WTC11 (cell line): ENCODE measurements at regions not wholly inside any gene's neighbourhood (a gene's known extent, or its start where the extent isn't known, plus 50 kb on each side); places are given as distances from the start of the nearest gene placed in this dataset.

Source experiments
- ATAC-seq: fragments of 200-7000 bp; cut with Tn5 transposase; 2 replicates; pipeline ENCODE4 v1.10.0; 2021; ENCODE audit warnings: mild to moderate bottlenecking, moderate library complexity
- CTCF ChIA-PET: fragments of 300-600 bp; sonication (Branson Sonifier 250); formaldehyde crosslinking; loops from one replicate; lab custom pipeline; 2021; ENCODE audit warnings: antibody characterized with exemption; lab: Charles Lee
- POLR2A ChIA-PET: fragments of 350-600 bp; sonication (Branson Sonifier 250); formaldehyde crosslinking; loops from one replicate; lab custom pipeline; 2021; ENCODE audit warnings: antibody characterized with exemption; lab: Charles Lee
- DNase-seq: peaks from one replicate; pipeline ENCODE4 v3.0.0; 2021; ENCODE audit warnings: low spot score
- H3K27ac Mint-ChIP-seq: 2 replicates; pipeline ENCODE4 v1.8.0; 2021; ENCODE audit warnings: mixed read lengths
- H3K27me3 Mint-ChIP-seq: 2 replicates; pipeline ENCODE4 v1.8.0; 2021; ENCODE audit warnings: low read depth, mild to moderate bottlenecking, moderate library complexity, mixed read lengths
- H3K36me3 Mint-ChIP-seq: 2 replicates; pipeline ENCODE4 v1.8.0; 2021; ENCODE audit warnings: mixed read lengths
- H3K4me1 Mint-ChIP-seq: 2 replicates; pipeline ENCODE4 v1.8.0; 2022; ENCODE audit warnings: mixed read lengths
- H3K4me3 Mint-ChIP-seq: 2 replicates; pipeline ENCODE4 v1.8.0; 2021; ENCODE audit warnings: mild to moderate bottlenecking, moderate library complexity, mixed read lengths
- H3K9me3 Mint-ChIP-seq: 2 replicates; pipeline ENCODE4 v1.8.0; 2021; ENCODE audit warnings: mixed read lengths
- ARID4B ChIP-seq: sonication (generic); formaldehyde crosslinking; IDR thresholded peaks from 2 replicates; pipeline ENCODE4 v1.8.0; 2023; ENCODE audit warnings: missing genetic modification reagents, mild to moderate bottlenecking, borderline replicate concordance
- CBFB ChIP-seq: sonication (generic); formaldehyde crosslinking; IDR thresholded peaks from 2 replicates; pipeline ENCODE4 v1.8.1; 2022; ENCODE audit warnings: mild to moderate bottlenecking, low read depth, missing genetic modification reagents
- CREB1 ChIP-seq: sonication (generic); formaldehyde crosslinking; IDR thresholded peaks from 2 replicates; pipeline ENCODE4 v1.8.0; 2023; ENCODE audit warnings: mild to moderate bottlenecking, missing genetic modification reagents
- JUN ChIP-seq: sonication (generic); formaldehyde crosslinking; IDR thresholded peaks from 2 replicates; pipeline ENCODE4 v1.8.0; 2023; ENCODE audit warnings: mild to moderate bottlenecking, missing genetic modification reagents
- KAT7 ChIP-seq: sonication (generic); formaldehyde crosslinking; IDR thresholded peaks from 2 replicates; pipeline ENCODE4 v1.8.1; 2023; ENCODE audit warnings: missing genetic modification reagents, mild to moderate bottlenecking, borderline replicate concordance
- PRDM15 ChIP-seq: sonication (generic); formaldehyde crosslinking; IDR thresholded peaks from 2 replicates; pipeline ENCODE4 v1.8.0; 2022; ENCODE audit warnings: missing genetic modification reagents
- TCF7 ChIP-seq: sonication (generic); formaldehyde crosslinking; IDR thresholded peaks from 2 replicates; pipeline ENCODE4 v1.8.0; 2022; ENCODE audit warnings: mild to moderate bottlenecking, low read depth, missing genetic modification reagents, moderate library complexity
- TEAD4 ChIP-seq: sonication (generic); formaldehyde crosslinking; IDR thresholded peaks from 2 replicates; pipeline ENCODE4 v1.8.0; 2022; ENCODE audit warnings: mild to moderate bottlenecking, missing genetic modification reagents
- ZBTB21 ChIP-seq: sonication (generic); formaldehyde crosslinking; IDR thresholded peaks from 2 replicates; pipeline ENCODE4 v1.8.1; 2023; ENCODE audit warnings: mild to moderate bottlenecking, missing genetic modification reagents, borderline replicate concordance
- ZNF416 ChIP-seq: fragments of 250-450 bp; sonication (Bioruptor Pico); IDR thresholded peaks from 2 replicates; pipeline ENCODE4 v1.9.0; 2021; ENCODE audit warnings: mild to moderate bottlenecking, inconsistent platforms
- TF ChIP-seq, protein P1 (sequence below): sonication (generic); formaldehyde crosslinking; IDR thresholded peaks from 2 replicates; pipeline ENCODE4 v1.8.0; 2022; ENCODE audit warnings: mild to moderate bottlenecking, missing genetic modification reagents
- TF ChIP-seq, protein P2 (sequence below): sonication (generic); formaldehyde crosslinking; IDR thresholded peaks from 2 replicates; pipeline ENCODE4 v1.8.1; 2023; ENCODE audit warnings: mild to moderate bottlenecking, missing genetic modification reagents, moderate library complexity
- TF ChIP-seq, protein P3 (sequence below): sonication (generic); formaldehyde crosslinking; IDR thresholded peaks from 2 replicates; pipeline ENCODE4 v1.8.1; 2022; ENCODE audit warnings: mild to moderate bottlenecking, missing genetic modification reagents, moderate library complexity, borderline replicate concordance
- TF ChIP-seq, protein P4 (sequence below): fragments of 250-450 bp; sonication (Bioruptor Pico); IDR thresholded peaks from 2 replicates; pipeline ENCODE4 v1.9.0; 2021; ENCODE audit warnings: mild to moderate bottlenecking, borderline replicate concordance
- TF ChIP-seq, protein P5 (sequence below): sonication (generic); formaldehyde crosslinking; IDR thresholded peaks from 2 replicates; pipeline ENCODE4 v1.8.1; 2023; ENCODE audit warnings: mild to moderate bottlenecking, missing genetic modification reagents
- TF ChIP-seq, protein P6 (sequence below): fragments of 250-450 bp; sonication (Bioruptor Pico); IDR thresholded peaks from 2 replicates; pipeline ENCODE4 v1.8.0; 2021; ENCODE audit warnings: mild to moderate bottlenecking

DNA sequence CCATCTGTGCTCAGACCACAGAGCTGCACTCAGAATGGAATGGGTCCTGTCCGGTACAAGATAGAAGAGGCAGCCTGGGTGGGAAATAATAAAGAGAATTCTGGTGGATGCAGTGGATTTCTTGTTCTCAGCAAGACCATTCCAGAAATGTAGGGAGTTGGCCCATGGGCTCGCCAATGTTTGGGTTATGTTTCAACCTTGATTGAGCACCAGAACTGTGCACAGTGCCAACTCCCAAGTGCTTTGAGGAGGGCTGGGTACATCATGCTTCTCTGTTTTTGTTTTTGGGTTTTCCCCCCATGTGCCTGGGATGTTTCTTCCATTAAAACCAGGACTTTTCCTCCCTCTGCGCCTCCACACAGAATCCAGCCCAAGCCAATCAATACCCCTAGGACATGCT, 304.1 kb downstream of the TNS1 start:
- POLR2A ChIA-PET = no interaction called here
- CTCF ChIA-PET = no interaction called here
- Mint-ChIP-seq H3K27ac (no peak overlapping the region), H3K4me3 (no peak overlapping the region), H3K4me1 (no peaks in the 10 kb centered on the region), H3K27me3 (no peaks in the 10 kb centered on the region), H3K9me3 (peaks cover 3% of the 10 kb centered on the region; the same call in 1 of the 2 replicates), H3K36me3 (no peaks in the 10 kb centered on the region)
- no peak for ATAC-seq
- TF ChIP-seq, protein P1, sequence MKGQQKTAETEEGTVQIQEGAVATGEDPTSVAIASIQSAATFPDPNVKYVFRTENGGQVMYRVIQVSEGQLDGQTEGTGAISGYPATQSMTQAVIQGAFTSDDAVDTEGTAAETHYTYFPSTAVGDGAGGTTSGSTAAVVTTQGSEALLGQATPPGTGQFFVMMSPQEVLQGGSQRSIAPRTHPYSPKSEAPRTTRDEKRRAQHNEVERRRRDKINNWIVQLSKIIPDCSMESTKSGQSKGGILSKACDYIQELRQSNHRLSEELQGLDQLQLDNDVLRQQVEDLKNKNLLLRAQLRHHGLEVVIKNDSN (CRISPR knock-in tag) = no peak
- TF ChIP-seq ARID4B (CRISPR knock-in tag) = no peak
- TF ChIP-seq TEAD4 = no peak
- TF ChIP-seq, protein P2, sequence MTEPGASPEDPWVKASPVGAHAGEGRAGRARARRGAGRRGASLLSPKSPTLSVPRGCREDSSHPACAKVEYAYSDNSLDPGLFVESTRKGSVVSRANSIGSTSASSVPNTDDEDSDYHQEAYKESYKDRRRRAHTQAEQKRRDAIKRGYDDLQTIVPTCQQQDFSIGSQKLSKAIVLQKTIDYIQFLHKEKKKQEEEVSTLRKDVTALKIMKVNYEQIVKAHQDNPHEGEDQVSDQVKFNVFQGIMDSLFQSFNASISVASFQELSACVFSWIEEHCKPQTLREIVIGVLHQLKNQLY (CRISPR knock-in tag) = no peak
- TF ChIP-seq, protein P3, sequence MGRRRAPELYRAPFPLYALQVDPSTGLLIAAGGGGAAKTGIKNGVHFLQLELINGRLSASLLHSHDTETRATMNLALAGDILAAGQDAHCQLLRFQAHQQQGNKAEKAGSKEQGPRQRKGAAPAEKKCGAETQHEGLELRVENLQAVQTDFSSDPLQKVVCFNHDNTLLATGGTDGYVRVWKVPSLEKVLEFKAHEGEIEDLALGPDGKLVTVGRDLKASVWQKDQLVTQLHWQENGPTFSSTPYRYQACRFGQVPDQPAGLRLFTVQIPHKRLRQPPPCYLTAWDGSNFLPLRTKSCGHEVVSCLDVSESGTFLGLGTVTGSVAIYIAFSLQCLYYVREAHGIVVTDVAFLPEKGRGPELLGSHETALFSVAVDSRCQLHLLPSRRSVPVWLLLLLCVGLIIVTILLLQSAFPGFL = no peak
- TF ChIP-seq TCF7 (CRISPR knock-in tag) = no peak
- TF ChIP-seq CBFB (CRISPR knock-in tag) = no peak
- no peak for TF ChIP-seq CREB1 (CRISPR knock-in tag)
- no peak for TF ChIP-seq KAT7 (CRISPR knock-in tag)
- TF ChIP-seq ZNF416 = no peak
- DNase-seq = no peak

- Mint-ChIP-seq H3K4me1 (peaks cover 5% of the 10 kb centered on the region; the same call in 1 of the 2 replicates), H3K9me3 (peaks cover 12% of the 10 kb centered on the region; the same call in 1 of the 2 replicates), H3K36me3 (no peaks in the 10 kb centered on the region), H3K27me3 (no peaks in the 10 kb centered on the region), H3K27ac (no peak overlapping the region; the same call in 1 of the 2 replicates), H3K4me3 (no peak overlapping the region)
- DNase-seq (no peak), ATAC-seq (no peak)
- ChIA-PET CTCF (no interaction called here), POLR2A (no interaction called here)
- TF ChIP-seq JUN (CRISPR knock-in tag) (no peak), PRDM15 (CRISPR knock-in tag) (no peak), ZBTB21 (CRISPR knock-in tag) (no peak)
- TF ChIP-seq, protein P4, sequence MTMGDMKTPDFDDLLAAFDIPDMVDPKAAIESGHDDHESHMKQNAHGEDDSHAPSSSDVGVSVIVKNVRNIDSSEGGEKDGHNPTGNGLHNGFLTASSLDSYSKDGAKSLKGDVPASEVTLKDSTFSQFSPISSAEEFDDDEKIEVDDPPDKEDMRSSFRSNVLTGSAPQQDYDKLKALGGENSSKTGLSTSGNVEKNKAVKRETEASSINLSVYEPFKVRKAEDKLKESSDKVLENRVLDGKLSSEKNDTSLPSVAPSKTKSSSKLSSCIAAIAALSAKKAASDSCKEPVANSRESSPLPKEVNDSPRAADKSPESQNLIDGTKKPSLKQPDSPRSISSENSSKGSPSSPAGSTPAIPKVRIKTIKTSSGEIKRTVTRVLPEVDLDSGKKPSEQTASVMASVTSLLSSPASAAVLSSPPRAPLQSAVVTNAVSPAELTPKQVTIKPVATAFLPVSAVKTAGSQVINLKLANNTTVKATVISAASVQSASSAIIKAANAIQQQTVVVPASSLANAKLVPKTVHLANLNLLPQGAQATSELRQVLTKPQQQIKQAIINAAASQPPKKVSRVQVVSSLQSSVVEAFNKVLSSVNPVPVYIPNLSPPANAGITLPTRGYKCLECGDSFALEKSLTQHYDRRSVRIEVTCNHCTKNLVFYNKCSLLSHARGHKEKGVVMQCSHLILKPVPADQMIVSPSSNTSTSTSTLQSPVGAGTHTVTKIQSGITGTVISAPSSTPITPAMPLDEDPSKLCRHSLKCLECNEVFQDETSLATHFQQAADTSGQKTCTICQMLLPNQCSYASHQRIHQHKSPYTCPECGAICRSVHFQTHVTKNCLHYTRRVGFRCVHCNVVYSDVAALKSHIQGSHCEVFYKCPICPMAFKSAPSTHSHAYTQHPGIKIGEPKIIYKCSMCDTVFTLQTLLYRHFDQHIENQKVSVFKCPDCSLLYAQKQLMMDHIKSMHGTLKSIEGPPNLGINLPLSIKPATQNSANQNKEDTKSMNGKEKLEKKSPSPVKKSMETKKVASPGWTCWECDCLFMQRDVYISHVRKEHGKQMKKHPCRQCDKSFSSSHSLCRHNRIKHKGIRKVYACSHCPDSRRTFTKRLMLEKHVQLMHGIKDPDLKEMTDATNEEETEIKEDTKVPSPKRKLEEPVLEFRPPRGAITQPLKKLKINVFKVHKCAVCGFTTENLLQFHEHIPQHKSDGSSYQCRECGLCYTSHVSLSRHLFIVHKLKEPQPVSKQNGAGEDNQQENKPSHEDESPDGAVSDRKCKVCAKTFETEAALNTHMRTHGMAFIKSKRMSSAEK = no peak
- TF ChIP-seq, protein P5, sequence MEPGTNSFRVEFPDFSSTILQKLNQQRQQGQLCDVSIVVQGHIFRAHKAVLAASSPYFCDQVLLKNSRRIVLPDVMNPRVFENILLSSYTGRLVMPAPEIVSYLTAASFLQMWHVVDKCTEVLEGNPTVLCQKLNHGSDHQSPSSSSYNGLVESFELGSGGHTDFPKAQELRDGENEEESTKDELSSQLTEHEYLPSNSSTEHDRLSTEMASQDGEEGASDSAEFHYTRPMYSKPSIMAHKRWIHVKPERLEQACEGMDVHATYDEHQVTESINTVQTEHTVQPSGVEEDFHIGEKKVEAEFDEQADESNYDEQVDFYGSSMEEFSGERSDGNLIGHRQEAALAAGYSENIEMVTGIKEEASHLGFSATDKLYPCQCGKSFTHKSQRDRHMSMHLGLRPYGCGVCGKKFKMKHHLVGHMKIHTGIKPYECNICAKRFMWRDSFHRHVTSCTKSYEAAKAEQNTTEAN = no peak
- TF ChIP-seq, protein P6, sequence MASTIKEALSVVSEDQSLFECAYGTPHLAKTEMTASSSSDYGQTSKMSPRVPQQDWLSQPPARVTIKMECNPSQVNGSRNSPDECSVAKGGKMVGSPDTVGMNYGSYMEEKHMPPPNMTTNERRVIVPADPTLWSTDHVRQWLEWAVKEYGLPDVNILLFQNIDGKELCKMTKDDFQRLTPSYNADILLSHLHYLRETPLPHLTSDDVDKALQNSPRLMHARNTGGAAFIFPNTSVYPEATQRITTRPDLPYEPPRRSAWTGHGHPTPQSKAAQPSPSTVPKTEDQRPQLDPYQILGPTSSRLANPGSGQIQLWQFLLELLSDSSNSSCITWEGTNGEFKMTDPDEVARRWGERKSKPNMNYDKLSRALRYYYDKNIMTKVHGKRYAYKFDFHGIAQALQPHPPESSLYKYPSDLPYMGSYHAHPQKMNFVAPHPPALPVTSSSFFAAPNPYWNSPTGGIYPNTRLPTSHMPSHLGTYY (CRISPR knock-in tag) = no peak
Measured at GRCh38 chr2:217695033-217695520, 307.7 kb downstream of the TNS1 start.
